ENCODE measurements at regions not wholly inside any gene's neighbourhood (a gene's known extent, or its start where the extent isn't known, plus 50 kb on each side); places are given as distances from the start of the nearest gene placed in this dataset.
A peak's percentile ranks its signal among the peaks of the same experiment; 100 is the strongest.

- peak in 1 of 3 experiments; percentile 17 for TF ChIP-seq CTCF (IDR thresholded peaks at IDR 0.05)
- Histone ChIP-seq H3K27ac (no peak overlapping the region), H3K4me3 (no peak overlapping the region), H3K4me1 (peaks cover 0 to 2% of the 10 kb centered on the region in 2 donors), H3K9me3 (no peaks in the 10 kb centered on the region), H3K27me3 (no peaks in the 10 kb centered on the region), H3K36me3 (no peaks in the 10 kb centered on the region)
- intact Hi-C loops (cut with DNase I), result no loop called here
- DNase-seq (ENCODE audit: low spot score in 2 of 2), result no peak
Observed at GRCh38 chr12:46131732-46132469, 136.9 kb downstream of the SLC38A1 start.

- H3K9me3 ChIP-seq, result no peaks in the 10 kb centered on the region
- no peak overlapping the region for H3K27ac ChIP-seq
- H3K36me3 ChIP-seq, result no peaks in the 10 kb centered on the region
- no peaks in the 10 kb centered on the region for H3K27me3 ChIP-seq
- no peak overlapping the region for H3K4me3 ChIP-seq
- peaks cover 0 to 5% of the 10 kb centered on the region in 2 donors for H3K4me1 ChIP-seq
- intact Hi-C loops (cut with DNase I), result loop anchor here (5.0 to 10.0 kb wide), 3 partner anchors 135 to 897 kb away; partner anchors contain the start of gene SCAF11
- no peak for TF ChIP-seq CTCF (IDR thresholded peaks at IDR 0.05)
- no peak for DNase-seq (ENCODE audit: low spot score in 2 of 2)
Observed at GRCh38 chr12:46127656-46128055, 137.3 kb upstream of the SCAF11 start.

- no peak for TF ChIP-seq CTCF (IDR thresholded peaks at IDR 0.05)
- no peak for DNase-seq (ENCODE audit: low spot score in 2 of 2)
- Histone ChIP-seq H3K4me3 (peak overlapping the region in 1 of 2 donors; percentile 44), H3K27me3 (no peaks in the 10 kb centered on the region), H3K9me3 (no peaks in the 10 kb centered on the region), H3K36me3 (no peaks in the 10 kb centered on the region), H3K27ac (no peak overlapping the region), H3K4me1 (peaks cover 0 to 3% of the 10 kb centered on the region in 2 donors)
- intact Hi-C loops (cut with DNase I), result loop anchor here (5.0 to 10.0 kb wide), 3 partner anchors 134 to 899 kb away; partner anchors contain the start of gene SCAF11
Observed at GRCh38 chr12:46126050-46126727, 135.8 kb upstream of the SCAF11 start.

- H3K36me3 ChIP-seq, result no peaks in the 10 kb centered on the region
- no peak overlapping the region for H3K27ac ChIP-seq
- TF ChIP-seq CTCF (IDR thresholded peaks at IDR 0.05), result peak; percentile 60 to 74 (median 72)
- H3K27me3 ChIP-seq, result no peaks in the 10 kb centered on the region
- no peaks in the 10 kb centered on the region for H3K9me3 ChIP-seq
- intact Hi-C loops (cut with DNase I), result loop anchor here (2.0 to 10.0 kb wide), 4 partner anchors 133 to 900 kb away; partner anchors contain the start of gene SCAF11
- H3K4me3 ChIP-seq, result peak overlapping the region; percentile 18 to 44
- DNase-seq (ENCODE audit: low spot score in 2 of 2), result peak in 1 of 2 donors; percentile 75
- H3K4me1 ChIP-seq, result peaks cover 0 to 3% of the 10 kb centered on the region in 2 donors
Observed at GRCh38 chr12:46124848-46125619, 134.7 kb upstream of the SCAF11 start.

GRCh38 chr12:46124132-46124847 is 133.9 kb upstream of the SCAF11 start:
- H3K4me1 ChIP-seq, result peaks cover 0 to 3% of the 10 kb centered on the region in 2 donors
- DNase-seq (ENCODE audit: low spot score in 2 of 2), result no peak
- no peaks in the 10 kb centered on the region for H3K27me3 ChIP-seq
- no peak for TF ChIP-seq CTCF (IDR thresholded peaks at IDR 0.05)
- H3K27ac ChIP-seq, result no peak overlapping the region
- H3K36me3 ChIP-seq, result no peaks in the 10 kb centered on the region
- H3K4me3 ChIP-seq, result peak overlapping the region in 1 of 2 donors; percentile 44
- H3K9me3 ChIP-seq, result no peaks in the 10 kb centered on the region
- intact Hi-C loops (cut with DNase I), result loop anchor here (2.0 to 10.0 kb wide), 2 partner anchors 811 to 901 kb away; no protein-coding TSS in a partner anchor

Measured in ascending aorta (tissue), 2 donors.